MM.1S (cell line): ENCODE measurements at regions not wholly inside any gene's neighbourhood (a gene's known extent, or its start where the extent isn't known, plus 50 kb on each side); places are given as distances from the start of the nearest gene placed in this dataset.

Experiments used
- DNase-seq: peaks from one replicate; pipeline ENCODE4 v3.0.0-alpha.2; 2015
- H2AFZ ChIP-seq: fragments of 300-600 bp; sonication (generic); 2 replicates; pipeline ENCODE4 v1.6.0; 2016; ENCODE audit warnings: antibody characterized with exemption, low read length
- H3F3A ChIP-seq: fragments of 300-600 bp; sonication (generic); 2 replicates; pipeline ENCODE4 v1.6.1; 2016; ENCODE audit warnings: mild to moderate bottlenecking, antibody characterized with exemption, low read length, moderate library complexity, mixed read lengths; ENCODE audit not compliant: insufficient read depth
- H3K27ac ChIP-seq: fragments of 300-600 bp; sonication (generic); 2 replicates; pipeline ENCODE4 v1.5.1; 2016; ENCODE audit warnings: mild to moderate bottlenecking, low read length
- H3K27me3 ChIP-seq: fragments of 300-600 bp; sonication (generic); replicated peaks from 2 replicates; pipeline ENCODE4 v1.6.0; 2016; ENCODE audit warnings: low read length; ENCODE audit not compliant: insufficient read depth
- H3K36me3 ChIP-seq: fragments of 300-600 bp; sonication (generic); replicated peaks from 2 replicates; pipeline ENCODE4 v1.6.1; 2016; ENCODE audit warnings: mild to moderate bottlenecking, low read length, mixed read lengths; ENCODE audit not compliant: insufficient read depth
- H3K4me1 ChIP-seq: fragments of 300-600 bp; sonication (generic); 2 replicates; pipeline ENCODE4 v1.6.1; 2016; ENCODE audit warnings: low read length, mixed read lengths
- H3K4me2 ChIP-seq: fragments of 300-600 bp; sonication (generic); 2 replicates; pipeline ENCODE4 v1.6.0; 2016; ENCODE audit warnings: low read depth, low read length
- H3K4me3 ChIP-seq: fragments of 300-600 bp; sonication (generic); 2 replicates; pipeline ENCODE4 v1.5.1; 2016; ENCODE audit warnings: low read length, mixed read lengths
- H3K79me2 ChIP-seq: fragments of 300-600 bp; sonication (generic); 2 replicates; pipeline ENCODE4 v1.6.1; 2016; ENCODE audit warnings: mixed run types, low read length, mixed read lengths
- H3K9ac ChIP-seq: fragments of 300-600 bp; sonication (generic); 2 replicates; pipeline ENCODE4 v1.6.1; 2016; ENCODE audit warnings: low read length, mixed read lengths
- H3K9me2 ChIP-seq: fragments of 300-600 bp; sonication (generic); replicated peaks from 2 replicates; pipeline ENCODE4 v1.6.1; 2016; ENCODE audit warnings: mild to moderate bottlenecking, low read length, mixed read lengths; ENCODE audit not compliant: insufficient read depth
- H3K9me3 ChIP-seq: fragments of 300-600 bp; sonication (generic); replicated peaks from 2 replicates; pipeline ENCODE4 v1.6.1; 2016; ENCODE audit warnings: mild to moderate bottlenecking, low read length, mixed read lengths; ENCODE audit not compliant: insufficient read depth
- H4K20me1 ChIP-seq: fragments of 300-600 bp; sonication (generic); 2 replicates; pipeline ENCODE4 v1.6.1; 2016; ENCODE audit warnings: mild to moderate bottlenecking, low read length, moderate library complexity, mixed read lengths; ENCODE audit not compliant: insufficient read depth
- EZH2 ChIP-seq: fragments of 300-600 bp; sonication (generic); optimal IDR thresholded peaks from 2 replicates; pipeline ENCODE3; 2017; ENCODE audit warnings: low read depth, mild to moderate bottlenecking, antibody characterized with exemption, low read length, mixed read lengths
- EZH2phosphoT487 ChIP-seq: fragments of 300-600 bp; sonication (generic); IDR thresholded peaks from 2 replicates; pipeline ENCODE4 v1.6.1; 2018; ENCODE audit warnings: antibody characterized with exemption, low read length
- TF ChIP-seq, protein P1 (sequence below): fragments of 300-600 bp; sonication (generic); IDR thresholded peaks from 2 replicates; pipeline ENCODE4 v1.5.1; 2016; ENCODE audit warnings: antibody characterized with exemption, low read length, mixed read lengths

- H3K36me3 ChIP-seq = no peaks in the 10 kb centered on the region
- H3F3A ChIP-seq = no peaks in the 10 kb centered on the region; the same call in 1 of the 2 replicates
- no peaks in the 10 kb centered on the region for H3K79me2 ChIP-seq
- H3K4me1 ChIP-seq = no peaks in the 10 kb centered on the region
- no peak overlapping the region for H3K9ac ChIP-seq
- no peak overlapping the region for H3K4me2 ChIP-seq
- no peaks in the 10 kb centered on the region for H3K9me2 ChIP-seq
- TF ChIP-seq EZH2 = no peak
- TF ChIP-seq, protein P1, sequence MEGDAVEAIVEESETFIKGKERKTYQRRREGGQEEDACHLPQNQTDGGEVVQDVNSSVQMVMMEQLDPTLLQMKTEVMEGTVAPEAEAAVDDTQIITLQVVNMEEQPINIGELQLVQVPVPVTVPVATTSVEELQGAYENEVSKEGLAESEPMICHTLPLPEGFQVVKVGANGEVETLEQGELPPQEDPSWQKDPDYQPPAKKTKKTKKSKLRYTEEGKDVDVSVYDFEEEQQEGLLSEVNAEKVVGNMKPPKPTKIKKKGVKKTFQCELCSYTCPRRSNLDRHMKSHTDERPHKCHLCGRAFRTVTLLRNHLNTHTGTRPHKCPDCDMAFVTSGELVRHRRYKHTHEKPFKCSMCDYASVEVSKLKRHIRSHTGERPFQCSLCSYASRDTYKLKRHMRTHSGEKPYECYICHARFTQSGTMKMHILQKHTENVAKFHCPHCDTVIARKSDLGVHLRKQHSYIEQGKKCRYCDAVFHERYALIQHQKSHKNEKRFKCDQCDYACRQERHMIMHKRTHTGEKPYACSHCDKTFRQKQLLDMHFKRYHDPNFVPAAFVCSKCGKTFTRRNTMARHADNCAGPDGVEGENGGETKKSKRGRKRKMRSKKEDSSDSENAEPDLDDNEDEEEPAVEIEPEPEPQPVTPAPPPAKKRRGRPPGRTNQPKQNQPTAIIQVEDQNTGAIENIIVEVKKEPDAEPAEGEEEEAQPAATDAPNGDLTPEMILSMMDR = no peak
- no peak for TF ChIP-seq EZH2phosphoT487
- H3K9me3 ChIP-seq = no peaks in the 10 kb centered on the region
- DNase-seq = no peak
- H4K20me1 ChIP-seq = no peaks in the 10 kb centered on the region
- H2AFZ ChIP-seq = no peak overlapping the region
- H3K27ac ChIP-seq = no peak overlapping the region
- no peaks in the 10 kb centered on the region for H3K27me3 ChIP-seq
- no peak overlapping the region for H3K4me3 ChIP-seq
These were observed 215.2 kb upstream of the P2RY1 start for GRCh38 chr3:152619691-152620090.

GRCh38 chr3:152620395-152620794 is 214.5 kb upstream of the P2RY1 start:
- Histone ChIP-seq H4K20me1 (no peaks in the 10 kb centered on the region), H3K4me2 (no peak overlapping the region), H3K27me3 (no peaks in the 10 kb centered on the region), H3K27ac (no peak overlapping the region), H3K79me2 (no peaks in the 10 kb centered on the region), H3K4me1 (no peaks in the 10 kb centered on the region), H2AFZ (no peak overlapping the region), H3K4me3 (no peak overlapping the region), H3K9ac (no peak overlapping the region), H3K9me2 (no peaks in the 10 kb centered on the region), H3K9me3 (no peaks in the 10 kb centered on the region), H3K36me3 (no peaks in the 10 kb centered on the region), H3F3A (no peaks in the 10 kb centered on the region; the same call in 1 of the 2 replicates)
- DNase-seq = no peak
- TF ChIP-seq, protein P1 = no peak
- TF ChIP-seq EZH2 = no peak
- TF ChIP-seq EZH2phosphoT487 = no peak

GRCh38 chr3:152621006-152621868 is 213.7 kb upstream of the P2RY1 start:
- H3K9me2 ChIP-seq = no peaks in the 10 kb centered on the region
- no peaks in the 10 kb centered on the region for H3K4me1 ChIP-seq
- H2AFZ ChIP-seq = no peak overlapping the region
- H4K20me1 ChIP-seq = no peaks in the 10 kb centered on the region
- H3K4me3 ChIP-seq = no peak overlapping the region
- H3K4me2 ChIP-seq = no peak overlapping the region
- H3K9ac ChIP-seq = no peak overlapping the region
- H3K27ac ChIP-seq = no peak overlapping the region
- H3K27me3 ChIP-seq = no peaks in the 10 kb centered on the region
- no peaks in the 10 kb centered on the region for H3K9me3 ChIP-seq
- no peak for DNase-seq
- no peaks in the 10 kb centered on the region for H3K79me2 ChIP-seq
- no peaks in the 10 kb centered on the region; the same call in 1 of the 2 replicates for H3F3A ChIP-seq
- H3K36me3 ChIP-seq = no peaks in the 10 kb centered on the region
- TF ChIP-seq EZH2 (no peak), EZH2phosphoT487 (no peak)
